GM23338 (cell line): ENCODE measurements at regions not wholly inside any gene's neighbourhood (a gene's known extent, or its start where the extent isn't known, plus 50 kb on each side); places are given as distances from the start of the nearest gene placed in this dataset.
A peak's percentile ranks its signal among the peaks of the same experiment; 100 is the strongest.

Experiments used
- ATAC-seq: fragments of 200-7000 bp; cut with Tn5 transposase; 3 replicates; pipeline ENCODE4 v1.9.1; 2020
- DNase-seq: peaks from one replicate; pipeline ENCODE4 v3.0.0-alpha.2; 2015; ENCODE audit warnings: low spot score
- H2AFZ ChIP-seq: fragments of 200-600 bp; sonication (generic); 2 replicates; pipeline ENCODE4 v1.8.0; 2016; ENCODE audit warnings: antibody characterized with exemption, mild to moderate bottlenecking, moderate library complexity
- H3F3A ChIP-seq: fragments of 200-600 bp; sonication (generic); replicated peaks from 2 replicates; pipeline ENCODE4 v1.8.0; 2017; ENCODE audit warnings: antibody characterized with exemption, mixed run types, low read depth
- H3K27ac ChIP-seq: fragments of 200-600 bp; sonication (generic); 2 replicates; pipeline ENCODE4 v1.6.1; 2016; ENCODE audit warnings: low read depth
- H3K27me3 ChIP-seq: fragments of 200-600 bp; sonication (generic); 2 replicates; pipeline ENCODE4 v1.8.0; 2016; ENCODE audit warnings: mild to moderate bottlenecking, mixed run types, moderate library complexity; ENCODE audit not compliant: insufficient read depth
- H3K36me3 ChIP-seq: fragments of 200-600 bp; sonication (generic); 2 replicates; pipeline ENCODE4 v1.8.0; 2016; ENCODE audit warnings: mild to moderate bottlenecking; ENCODE audit not compliant: insufficient read depth
- H3K4me1 ChIP-seq: fragments of 200-600 bp; sonication (generic); 2 replicates; pipeline ENCODE4 v1.8.0; 2016; ENCODE audit warnings: mild to moderate bottlenecking, moderate library complexity; ENCODE audit not compliant: insufficient read depth
- H3K4me2 ChIP-seq: fragments of 200-600 bp; sonication (generic); 2 replicates; pipeline ENCODE4 v1.7.1; 2017; ENCODE audit warnings: mixed run types
- H3K4me3 ChIP-seq: fragments of 200-600 bp; sonication (generic); 2 replicates; pipeline ENCODE4 v1.6.1; 2016; ENCODE audit warnings: mixed run types
- H3K79me2 ChIP-seq: fragments of 200-600 bp; sonication (generic); replicated peaks from 2 replicates; pipeline ENCODE4 v1.8.0; 2017; ENCODE audit warnings: mild to moderate bottlenecking; ENCODE audit not compliant: insufficient read depth
- H3K9me2 ChIP-seq: fragments of 200-600 bp; sonication (generic); 2 replicates; pipeline ENCODE4 v1.8.0; 2017; ENCODE audit not compliant: insufficient read depth
- H4K20me1 ChIP-seq: fragments of 200-600 bp; sonication (generic); replicated peaks from 2 replicates; pipeline ENCODE4 v1.8.0; 2017; ENCODE audit warnings: mild to moderate bottlenecking; ENCODE audit not compliant: insufficient read depth
- H3K27ac Mint-ChIP-seq: 2 replicates; pipeline ENCODE4 v1.8.0; 2020; ENCODE audit warnings: inconsistent platforms, mild to moderate bottlenecking, moderate library complexity, mixed read lengths
- H3K27me3 Mint-ChIP-seq: 3 replicates; pipeline ENCODE4 v1.8.0; 2022; ENCODE audit warnings: low read depth, mild to moderate bottlenecking, moderate library complexity, mixed read lengths, inconsistent platforms; ENCODE audit not compliant: insufficient read depth, poor library complexity
- H3K36me3 Mint-ChIP-seq: 3 replicates; pipeline ENCODE4 v1.8.0; 2021; ENCODE audit warnings: low read depth, mild to moderate bottlenecking, inconsistent platforms, moderate library complexity, mixed read lengths
- H3K4me1 Mint-ChIP-seq: 3 replicates; pipeline ENCODE4 v1.8.0; 2020; ENCODE audit warnings: mild to moderate bottlenecking, inconsistent platforms, mixed read lengths
- H3K4me3 Mint-ChIP-seq: 3 replicates; pipeline ENCODE4 v1.8.0; 2021; ENCODE audit warnings: moderate library complexity, mild to moderate bottlenecking, inconsistent platforms, mixed read lengths
- H3K9me3 Mint-ChIP-seq: 3 replicates; pipeline ENCODE4 v1.8.0; 2020; ENCODE audit warnings: moderate library complexity, mild to moderate bottlenecking, inconsistent platforms, mixed read lengths
- CREB1 ChIP-seq: fragments of 250-450 bp; sonication (Bioruptor Pico); IDR thresholded peaks from 2 replicates; pipeline ENCODE4 v1.5.0; 2020; ENCODE audit warnings: low read depth, mild to moderate bottlenecking, moderate library complexity
- ETS1 ChIP-seq: IDR thresholded peaks from 2 replicates; pipeline ENCODE4 v1.6.1; 2016; ENCODE audit warnings: antibody characterized with exemption
- EZH2 ChIP-seq: fragments of 200-600 bp; sonication (generic); IDR thresholded peaks from one replicate; pipeline ENCODE4 v1.8.0; 2017; ENCODE audit warnings: antibody characterized with exemption, mild to moderate bottlenecking, low read depth; ENCODE audit not compliant: unreplicated experiment
- EZH2phosphoT487 ChIP-seq: fragments of 200-600 bp; sonication (generic); IDR thresholded peaks from one replicate; pipeline ENCODE4 v1.8.1; 2018; ENCODE audit warnings: antibody characterized with exemption; ENCODE audit not compliant: unreplicated experiment
- JUNB ChIP-seq: IDR thresholded peaks from one replicate; pipeline ENCODE4 v1.6.1; 2016; ENCODE audit warnings: antibody characterized with exemption; ENCODE audit not compliant: unreplicated experiment
- NANOG ChIP-seq: IDR thresholded peaks from 2 replicates; pipeline ENCODE4 v1.6.1; 2016; ENCODE audit warnings: antibody characterized with exemption, borderline replicate concordance
- POLR2AphosphoS5 ChIP-seq: IDR thresholded peaks from 2 replicates; pipeline ENCODE4 v1.6.1; 2016; ENCODE audit warnings: antibody characterized with exemption, low read depth
- REST ChIP-seq: IDR thresholded peaks from one replicate; pipeline ENCODE4 v1.6.1; 2018; ENCODE audit warnings: antibody characterized with exemption; ENCODE audit not compliant: unreplicated experiment
- STAT1 ChIP-seq: IDR thresholded peaks from one replicate; pipeline ENCODE4 v1.6.1; 2016; ENCODE audit warnings: antibody characterized with exemption; ENCODE audit not compliant: unreplicated experiment
- ZNF114 ChIP-seq: fragments of 250-450 bp; sonication (Bioruptor Pico); IDR thresholded peaks from 2 replicates; pipeline ENCODE4 v1.5.0; 2020; ENCODE audit warnings: mild to moderate bottlenecking, moderate library complexity
- ZNF331 ChIP-seq: fragments of 250-450 bp; sonication (Bioruptor Pico); IDR thresholded peaks from 2 replicates; pipeline ENCODE4 v1.5.0; 2020; ENCODE audit warnings: low read depth, mild to moderate bottlenecking, moderate library complexity
- ZNF462 ChIP-seq: fragments of 250-450 bp; sonication (Bioruptor Pico); IDR thresholded peaks from 2 replicates; pipeline ENCODE4 v1.5.0; 2020; ENCODE audit warnings: mild to moderate bottlenecking, moderate library complexity
- TF ChIP-seq, protein P1 (sequence below), 2 experiments: fragments of 200-600 bp in 1 of 2; sonication (generic) in 1 of 2; conservative IDR thresholded peaks; 2 replicates each; pipeline versions ENCODE4 v1.5.1 to v1.6.1; 2016 to 2017; ENCODE audit warnings: antibody characterized with exemption in 2 of 2, low read depth in 2 of 2, mild to moderate bottlenecking in 2 of 2, moderate library complexity in 1 of 2

DNA sequence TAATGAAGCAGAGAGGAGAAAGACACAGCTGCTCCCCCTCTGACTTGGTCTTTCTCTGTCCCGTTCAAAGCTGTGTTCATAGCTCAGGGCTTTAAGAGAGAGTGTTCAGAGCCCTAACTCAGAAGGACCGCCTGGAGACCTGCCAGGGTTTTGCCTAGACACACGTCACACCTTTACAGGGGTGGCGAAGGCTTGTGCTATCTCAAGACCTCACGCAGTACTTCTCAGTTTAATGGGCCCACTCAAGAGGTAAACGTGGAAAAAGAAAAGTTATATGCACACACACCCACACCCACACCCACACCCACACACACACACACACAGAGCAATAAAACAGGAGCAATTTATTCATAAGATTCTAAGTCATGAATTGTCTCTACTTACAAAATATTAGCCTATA, 374.3 kb downstream of the C12orf75 start:
- Mint-ChIP-seq H3K4me1 (peaks cover 15% of the 10 kb centered on the region; the same call in 2 of the 3 replicates), H3K9me3 (peaks cover 6% of the 10 kb centered on the region; the same call in 1 of the 3 replicates), H3K27ac (no peak overlapping the region), H3K36me3 (no peaks in the 10 kb centered on the region), H3K4me3 (no peak overlapping the region), H3K27me3 (no peaks in the 10 kb centered on the region)
- H3K4me2 ChIP-seq: no peak overlapping the region
- 0 out of 2 replicates have a peak, but pooled peaks cover 9% of the 10 kb centered on the region for H3K4me1 ChIP-seq
- no peaks in the 10 kb centered on the region for H3K79me2 ChIP-seq
- DNase-seq: no peak
- H3K27ac ChIP-seq: no peak overlapping the region
- H3F3A ChIP-seq: no peaks in the 10 kb centered on the region
- ATAC-seq: peak; percentile 25; the same call in 1 of the 3 replicates
- no peak overlapping the region for H2AFZ ChIP-seq
- H3K9me2 ChIP-seq: peaks cover 4% of the 10 kb centered on the region; the same call in 1 of the 2 replicates
- no peaks in the 10 kb centered on the region for H4K20me1 ChIP-seq
- H3K27me3 ChIP-seq: no peaks in the 10 kb centered on the region
- TF ChIP-seq ZNF114 (CRISPR knock-in tag) (no peak), ZNF331 (CRISPR knock-in tag) (no peak), STAT1 (no peak), CREB1 (CRISPR knock-in tag) (no peak), ETS1 (no peak), EZH2phosphoT487 (no peak), POLR2AphosphoS5 (no peak), REST (no peak), EZH2 (no peak), ZNF462 (CRISPR knock-in tag) (no peak), JUNB (no peak), NANOG (no peak)
- TF ChIP-seq, protein P1, sequence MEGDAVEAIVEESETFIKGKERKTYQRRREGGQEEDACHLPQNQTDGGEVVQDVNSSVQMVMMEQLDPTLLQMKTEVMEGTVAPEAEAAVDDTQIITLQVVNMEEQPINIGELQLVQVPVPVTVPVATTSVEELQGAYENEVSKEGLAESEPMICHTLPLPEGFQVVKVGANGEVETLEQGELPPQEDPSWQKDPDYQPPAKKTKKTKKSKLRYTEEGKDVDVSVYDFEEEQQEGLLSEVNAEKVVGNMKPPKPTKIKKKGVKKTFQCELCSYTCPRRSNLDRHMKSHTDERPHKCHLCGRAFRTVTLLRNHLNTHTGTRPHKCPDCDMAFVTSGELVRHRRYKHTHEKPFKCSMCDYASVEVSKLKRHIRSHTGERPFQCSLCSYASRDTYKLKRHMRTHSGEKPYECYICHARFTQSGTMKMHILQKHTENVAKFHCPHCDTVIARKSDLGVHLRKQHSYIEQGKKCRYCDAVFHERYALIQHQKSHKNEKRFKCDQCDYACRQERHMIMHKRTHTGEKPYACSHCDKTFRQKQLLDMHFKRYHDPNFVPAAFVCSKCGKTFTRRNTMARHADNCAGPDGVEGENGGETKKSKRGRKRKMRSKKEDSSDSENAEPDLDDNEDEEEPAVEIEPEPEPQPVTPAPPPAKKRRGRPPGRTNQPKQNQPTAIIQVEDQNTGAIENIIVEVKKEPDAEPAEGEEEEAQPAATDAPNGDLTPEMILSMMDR (conservative IDR thresholded peaks at IDR 0.05; ENCODE audit: low read depth in 2 of 2): no peak
- H3K36me3 ChIP-seq: no peaks in the 10 kb centered on the region
- no peak overlapping the region for H3K4me3 ChIP-seq
